Epithelial cell of proximal tubule (primary cell): ENCODE measurements at regions not wholly inside any gene's neighbourhood (a gene's known extent, or its start where the extent isn't known, plus 50 kb on each side); places are given as distances from the start of the nearest gene placed in this dataset.
"Not testable (repeated sequence)": the region's sequence is repeated elsewhere in the genome, so short reads cannot be mapped to it uniquely, and the experiment has no call there.

Experiments used
- DNase-seq: peaks from one replicate; pipeline ENCODE4 v3.0.0-alpha.2; 2011; ENCODE audit warnings: low read depth
- H3K4me3 ChIP-seq: 2 replicates; pipeline ENCODE4 v1.5.1; 2011; ENCODE audit warnings: low read depth, mild to moderate bottlenecking, low read length
- CTCF ChIP-seq: conservative IDR thresholded peaks from 2 replicates; pipeline ENCODE4 v1.5.1; 2012; ENCODE audit warnings: low read depth, mild to moderate bottlenecking, low read length

GRCh38 chr5:114719268-114719667 is 357.4 kb downstream of the KCNN2 start:
- no peak for DNase-seq
- no peak for TF ChIP-seq CTCF
- no peak overlapping the region for H3K4me3 ChIP-seq

- DNase-seq = no peak
- no peak overlapping the region for H3K4me3 ChIP-seq
- TF ChIP-seq CTCF = no peak
Measured at GRCh38 chr5:114716955-114717354, 355.1 kb downstream of the KCNN2 start.

GRCh38 chr5:114704225-114704893 is 342.5 kb downstream of the KCNN2 start:
- not testable (repeated sequence) for H3K4me3 ChIP-seq, DNase-seq

GRCh38 chr5:114702731-114703130 is 340.9 kb downstream of the KCNN2 start:
- no peak for TF ChIP-seq CTCF
- H3K4me3 ChIP-seq = no peak overlapping the region
- DNase-seq = no peak

- no peak overlapping the region for H3K4me3 ChIP-seq
- no peak for TF ChIP-seq CTCF
- DNase-seq = no peak
Measured at GRCh38 chr5:114702136-114702535, 340.3 kb downstream of the KCNN2 start.

- no peak overlapping the region for H3K4me3 ChIP-seq
- no peak for TF ChIP-seq CTCF
- no peak for DNase-seq
Measured at GRCh38 chr5:114700823-114701222, 339.0 kb downstream of the KCNN2 start.

GRCh38 chr5:114695292-114695904 is 333.5 kb downstream of the KCNN2 start:
- TF ChIP-seq CTCF = no peak
- H3K4me3 ChIP-seq = no peak overlapping the region
- no peak for DNase-seq
